ENCODE measurements at regions not wholly inside any gene's neighbourhood (a gene's known extent, or its start where the extent isn't known, plus 50 kb on each side); places are given as distances from the start of the nearest gene placed in this dataset.

- Mint-ChIP-seq H3K36me3 (no peaks in the 10 kb centered on the region), H3K27ac (no peak overlapping the region), H3K27me3 (peaks cover 16% of the 10 kb centered on the region), H3K9me3 (no peaks in the 10 kb centered on the region), H3K4me3 (no peak overlapping the region), H3K4me1 (ENCODE audit: unreplicated experiment) (peaks cover 4% of the 10 kb centered on the region)
- DNase-seq (ENCODE audit: extremely low spot score, unreplicated experiment), result no peak
- no peak for TF ChIP-seq CTCF (conservative IDR thresholded peaks at IDR 0.05)
These were observed 391.9 kb upstream of the TNRC6C start for GRCh38 chr17:77566566-77567138.

GRCh38 chr17:77568540-77568939 lies 390.0 kb upstream of the TNRC6C start:
- no peak overlapping the region for H3K27ac Mint-ChIP-seq
- peaks cover 9% of the 10 kb centered on the region for H3K4me1 Mint-ChIP-seq (ENCODE audit: unreplicated experiment)
- DNase-seq (ENCODE audit: extremely low spot score, unreplicated experiment), result no peak
- no peaks in the 10 kb centered on the region for H3K9me3 Mint-ChIP-seq
- H3K4me3 Mint-ChIP-seq, result no peak overlapping the region
- no peaks in the 10 kb centered on the region for H3K36me3 Mint-ChIP-seq
- H3K27me3 Mint-ChIP-seq, result peaks cover 26% of the 10 kb centered on the region
- TF ChIP-seq CTCF (conservative IDR thresholded peaks at IDR 0.05), result no peak

GRCh38 chr17:77569846-77570564 lies 388.5 kb upstream of the TNRC6C start:
- Mint-ChIP-seq H3K27me3 (peaks cover 34% of the 10 kb centered on the region), H3K36me3 (no peaks in the 10 kb centered on the region), H3K9me3 (no peaks in the 10 kb centered on the region), H3K4me1 (ENCODE audit: unreplicated experiment) (peaks cover 9% of the 10 kb centered on the region), H3K27ac (no peak overlapping the region), H3K4me3 (no peak overlapping the region)
- no peak for TF ChIP-seq CTCF (conservative IDR thresholded peaks at IDR 0.05)
- no peak for DNase-seq (ENCODE audit: extremely low spot score, unreplicated experiment)

GRCh38 chr17:77570565-77570898 lies 388.0 kb upstream of the TNRC6C start:
- Mint-ChIP-seq H3K27ac (no peak overlapping the region), H3K4me3 (no peak overlapping the region), H3K4me1 (ENCODE audit: unreplicated experiment) (peaks cover 9% of the 10 kb centered on the region), H3K9me3 (no peaks in the 10 kb centered on the region), H3K36me3 (no peaks in the 10 kb centered on the region), H3K27me3 (peaks cover 36% of the 10 kb centered on the region)
- no peak for TF ChIP-seq CTCF (conservative IDR thresholded peaks at IDR 0.05)
- no peak for DNase-seq (ENCODE audit: extremely low spot score, unreplicated experiment)

GRCh38 chr17:77571155-77571981 lies 387.1 kb upstream of the TNRC6C start:
- Mint-ChIP-seq H3K27ac (no peak overlapping the region), H3K36me3 (no peaks in the 10 kb centered on the region), H3K4me1 (ENCODE audit: unreplicated experiment) (peaks cover 9% of the 10 kb centered on the region), H3K27me3 (peaks cover 34% of the 10 kb centered on the region), H3K4me3 (peak overlapping the region; percentile 25), H3K9me3 (no peaks in the 10 kb centered on the region)
- no peak for DNase-seq (ENCODE audit: extremely low spot score, unreplicated experiment)
- no peak for TF ChIP-seq CTCF (conservative IDR thresholded peaks at IDR 0.05)
